ENCODE measurements at regions not wholly inside any gene's neighbourhood (a gene's known extent, or its start where the extent isn't known, plus 50 kb on each side); places are given as distances from the start of the nearest gene placed in this dataset.

GRCh38 chr6:84403545-84403944, 176.1 kb upstream of the CEP162 start:
- H3K18ac ChIP-seq (ENCODE audit: extremely low read depth, low read length) = no peak overlapping the region
- no peaks in the 10 kb centered on the region for H3K36me3 ChIP-seq (ENCODE audit: control insufficient read depth in 2 of 4, insufficient read depth in 4 of 4, low read length in 3 of 4)
- no peak overlapping the region for H4K5ac ChIP-seq (ENCODE audit: insufficient read length, low read depth, low read length)
- H3K27me3 ChIP-seq (replicated peaks in 1 of 4; ENCODE audit: control insufficient read depth in 3 of 4, extremely low read depth in 1 of 4, insufficient read depth in 3 of 4, low read length in 3 of 4) = no peaks in the 10 kb centered on the region
- H3K23me2 ChIP-seq (ENCODE audit: low read depth, low read length) = no peaks in the 10 kb centered on the region
- H4K8ac ChIP-seq (ENCODE audit: extremely low read depth, insufficient read depth, low read length) = no peak overlapping the region
- ChIA-PET POLR2A (ENCODE audit: partially characterized antibody) (no interaction called here), CTCF (ENCODE audit: partially characterized antibody) (interaction anchor here (0.5 to 3.1 kb wide), 3 partner anchors 10 to 308 kb away, joined by 3 to 12 read pairs (median 3); no protein-coding TSS in a partner anchor)
- H2BK20ac ChIP-seq (ENCODE audit: low read length) = no peak overlapping the region
- H2AFZ ChIP-seq (ENCODE audit: low read length) = no peak overlapping the region
- H3K79me2 ChIP-seq (ENCODE audit: control insufficient read depth in 1 of 2, insufficient read depth in 2 of 2, low read length in 2 of 2) = no peaks in the 10 kb centered on the region
- no peak overlapping the region for H3K4me2 ChIP-seq (ENCODE audit: insufficient read depth in 1 of 2, low read depth in 2 of 2, low read length in 2 of 2)
- H3K9ac ChIP-seq (replicated peaks in 1 of 4; ENCODE audit: extremely low read depth in 1 of 4, low read depth in 3 of 4, low read length in 3 of 4) = no peak overlapping the region
- H2BK120ac ChIP-seq (replicated peaks; ENCODE audit: low read depth, low read length) = no peak overlapping the region
- no peak overlapping the region for H2AK5ac ChIP-seq (ENCODE audit: low read depth, low read length)
- no peak overlapping the region for H3K14ac ChIP-seq (ENCODE audit: insufficient read length)
- no peaks in the 10 kb centered on the region for H3K4me1 ChIP-seq (replicated peaks in 1 of 4; ENCODE audit: control insufficient read depth in 3 of 4, insufficient read depth in 4 of 4, low read length in 3 of 4)
- no peak overlapping the region for H3K27ac ChIP-seq (ENCODE audit: low read depth, low read length)
- H3K23ac ChIP-seq (ENCODE audit: insufficient read length) = no peak overlapping the region
- H2BK5ac ChIP-seq (ENCODE audit: low read depth, low read length) = no peak overlapping the region
- H3K4ac ChIP-seq (replicated peaks; ENCODE audit: insufficient read length, low read depth, low read length) = no peak overlapping the region
- no peaks in the 10 kb centered on the region for H4K20me1 ChIP-seq (replicated peaks in 1 of 2; ENCODE audit: control insufficient read depth in 1 of 2, insufficient read depth in 2 of 2, low read length in 2 of 2)
- H2BK12ac ChIP-seq (ENCODE audit: low read depth, low read length) = no peak overlapping the region
- H3K79me1 ChIP-seq (ENCODE audit: low read depth, low read length) = no peaks in the 10 kb centered on the region
- no peak for TF ChIP-seq POU5F1 (IDR thresholded peaks at IDR 0.05; ENCODE audit: low read depth, low read length)
- TF ChIP-seq TCF12 (IDR thresholded peaks at IDR 0.05; ENCODE audit: low read depth, low read length) = no peak
- no peak for TF ChIP-seq SUZ12 (IDR thresholded peaks at IDR 0.05; ENCODE audit: low read length)
- TF ChIP-seq BCL11A (IDR thresholded peaks at IDR 0.05; ENCODE audit: low read depth in 2 of 2, low read length in 2 of 2) = no peak
- TF ChIP-seq RFX5 (IDR thresholded peaks at IDR 0.05; ENCODE audit: borderline replicate concordance, low read depth, low read length) = no peak
- no peak for TF ChIP-seq NRF1 (IDR thresholded peaks at IDR 0.05; ENCODE audit: low read depth, low read length)
- no peak for TF ChIP-seq EP300 (IDR thresholded peaks at IDR 0.05; ENCODE audit: borderline replicate concordance in 1 of 2, low read depth in 2 of 2, low read length in 2 of 2)
- no peak for TF ChIP-seq CTBP2 (IDR thresholded peaks at IDR 0.05; ENCODE audit: borderline replicate concordance, insufficient read depth, insufficient read length, low read length)
- no peak for TF ChIP-seq GABPA (IDR thresholded peaks at IDR 0.05; ENCODE audit: borderline replicate concordance, insufficient read depth, low read length)
- no peak for TF ChIP-seq KDM4A (IDR thresholded peaks at IDR 0.05; ENCODE audit: low read depth, low read length, severe bottlenecking)
- TF ChIP-seq MAFK (IDR thresholded peaks at IDR 0.05; ENCODE audit: low read depth, low read length) = no peak
- TF ChIP-seq ZNF274 (IDR thresholded peaks at IDR 0.05; ENCODE audit: borderline replicate concordance, extremely low read depth, low read length) = no peak
- no peak overlapping the region for H2BK15ac ChIP-seq (ENCODE audit: low read length)
- H4K91ac ChIP-seq (replicated peaks; ENCODE audit: insufficient read length, low read length) = no peak overlapping the region
- FAIRE-seq (no peak), DNase-seq (ENCODE audit: low read depth in 1 of 2, low spot score in 2 of 2) (no peak)
- H3K9me3 ChIP-seq (ENCODE audit: insufficient read depth in 2 of 2, low read depth in 1 of 2, low read length in 1 of 2) = no peaks in the 10 kb centered on the region
- no peak overlapping the region for H3K56ac ChIP-seq (replicated peaks; ENCODE audit: insufficient read length, low read depth, low read length)
- H3K4me3 ChIP-seq (ENCODE audit: extremely low read depth in 1 of 4, insufficient read depth in 2 of 4, low read depth in 3 of 4, low read length in 4 of 4) = no peak overlapping the region

All from H1 (cell line).